ENCODE measurements at regions not wholly inside any gene's neighbourhood (a gene's known extent, or its start where the extent isn't known, plus 50 kb on each side); places are given as distances from the start of the nearest gene placed in this dataset.
"Not testable (repeated sequence)": the region's sequence is repeated elsewhere in the genome, so short reads cannot be mapped to it uniquely, and the experiment has no call there.

DNA sequence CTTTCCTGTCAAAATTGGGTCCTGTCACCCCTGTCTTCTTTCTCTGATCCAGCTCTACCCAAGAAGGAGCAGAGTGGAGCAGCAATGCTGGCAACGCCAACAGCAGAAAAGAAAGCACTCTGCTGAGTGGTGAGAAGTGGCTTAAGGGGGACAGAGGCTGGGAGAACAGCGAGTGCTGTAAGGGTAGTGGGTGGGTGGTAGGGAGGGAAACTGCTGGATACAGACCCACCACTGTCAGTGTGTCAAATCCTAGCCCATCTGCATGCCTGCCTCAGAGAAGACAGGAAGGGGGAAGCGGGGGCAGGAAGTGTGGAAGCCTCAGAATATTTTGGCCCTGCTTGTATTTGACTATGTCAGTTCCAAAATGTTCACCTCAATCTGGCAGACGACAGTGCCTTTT is 170.4 kb upstream of the MAST4 start:
- DNase-seq, result no peak

DNA sequence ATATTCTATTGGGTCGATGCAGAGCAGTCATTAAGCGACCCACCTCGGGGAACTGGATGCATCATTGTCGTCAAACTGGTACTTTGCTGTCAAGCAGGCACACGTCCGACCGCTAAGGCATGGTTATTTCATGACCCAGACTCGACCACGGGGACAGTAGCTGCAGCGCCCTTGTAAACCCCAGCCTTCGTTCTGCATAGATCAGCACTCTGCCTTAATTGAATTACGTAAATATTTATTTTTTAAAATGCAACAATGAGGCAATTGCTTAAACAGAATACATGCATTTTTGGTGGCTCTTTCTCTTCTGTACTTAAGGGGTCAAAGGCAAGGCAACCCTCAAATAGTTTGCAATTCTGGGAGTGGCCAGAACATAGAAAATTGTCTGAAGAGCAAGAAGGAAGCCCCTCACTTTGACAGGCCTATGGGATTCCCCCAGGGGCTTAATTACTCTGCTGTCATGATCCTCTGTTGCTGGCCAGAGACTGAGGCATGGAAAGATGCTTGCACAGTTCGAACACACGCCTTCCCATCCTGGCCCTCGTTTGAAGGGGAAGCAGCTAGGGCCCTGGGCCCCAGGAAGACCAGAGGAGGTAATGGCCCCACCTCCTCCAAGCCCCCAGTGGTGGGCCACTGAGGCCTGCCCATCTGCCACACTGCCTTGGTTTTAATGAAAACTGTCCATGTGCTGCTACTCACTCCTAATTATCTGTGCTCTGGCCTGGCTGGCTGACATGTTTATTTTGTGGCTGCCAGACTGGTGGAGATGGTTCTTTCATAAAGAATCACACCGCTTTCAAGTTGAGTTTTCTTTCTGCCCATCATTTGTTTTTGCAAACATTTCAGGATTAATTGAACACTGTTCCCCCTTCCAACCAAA is 169.7 kb upstream of the MAST4 start:
- DNase-seq, result no peak

DNA sequence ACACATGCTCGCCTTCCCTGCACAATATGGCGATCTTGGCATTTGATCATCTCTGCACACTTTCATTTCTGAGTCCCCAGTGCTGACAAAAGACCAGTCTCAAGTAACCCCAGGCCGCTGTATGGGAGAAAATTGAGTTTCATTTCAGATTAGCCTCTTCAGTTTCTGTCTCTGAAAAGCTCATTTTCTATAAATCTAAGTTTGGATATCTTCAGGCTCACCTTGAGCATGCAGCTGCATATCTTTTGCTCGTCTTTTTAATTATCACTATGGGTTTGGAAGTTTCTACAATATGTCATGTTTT is 169.1 kb upstream of the MAST4 start:
- DNase-seq, result no peak

DNA sequence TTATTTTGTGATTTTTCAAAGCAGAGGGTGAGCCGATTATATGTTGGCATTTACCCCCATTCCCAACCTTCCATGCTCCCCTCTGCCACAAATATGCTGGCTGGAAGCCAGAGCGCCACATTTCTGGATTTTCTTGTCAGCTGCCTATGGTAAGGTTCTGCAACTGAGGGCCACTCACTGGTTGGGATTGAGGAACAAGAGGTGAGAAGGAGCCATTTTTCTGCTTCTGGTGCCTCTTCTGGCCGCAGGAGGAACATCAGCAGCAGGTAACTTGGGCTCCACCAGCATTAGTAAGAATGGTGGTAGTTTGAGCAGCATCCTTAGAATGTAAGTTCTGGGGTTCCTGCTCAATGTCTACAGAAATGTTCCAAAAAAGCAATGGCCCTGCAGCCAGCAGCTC is 159.5 kb upstream of the MAST4 start:
- DNase-seq, result no peak

DNA sequence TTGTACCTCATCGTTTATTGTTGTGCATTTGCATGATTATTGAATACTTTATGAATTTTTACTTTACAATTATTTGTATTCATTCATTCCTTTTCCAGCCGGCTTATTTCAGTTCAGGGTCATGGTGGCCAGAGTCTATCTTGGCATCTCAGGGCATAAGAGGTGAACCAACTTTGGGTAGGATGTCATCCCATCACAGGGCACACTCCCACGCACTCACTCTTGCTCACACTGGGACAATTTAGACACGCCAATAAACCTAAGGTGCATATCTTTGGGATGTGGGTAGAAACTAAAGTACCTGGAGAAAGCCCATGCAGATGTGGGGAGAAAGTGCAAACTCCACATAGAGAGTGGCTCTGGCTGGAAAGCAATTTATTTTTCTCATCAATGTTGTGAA is 158.1 kb upstream of the MAST4 start:
- no peak for DNase-seq

DNA sequence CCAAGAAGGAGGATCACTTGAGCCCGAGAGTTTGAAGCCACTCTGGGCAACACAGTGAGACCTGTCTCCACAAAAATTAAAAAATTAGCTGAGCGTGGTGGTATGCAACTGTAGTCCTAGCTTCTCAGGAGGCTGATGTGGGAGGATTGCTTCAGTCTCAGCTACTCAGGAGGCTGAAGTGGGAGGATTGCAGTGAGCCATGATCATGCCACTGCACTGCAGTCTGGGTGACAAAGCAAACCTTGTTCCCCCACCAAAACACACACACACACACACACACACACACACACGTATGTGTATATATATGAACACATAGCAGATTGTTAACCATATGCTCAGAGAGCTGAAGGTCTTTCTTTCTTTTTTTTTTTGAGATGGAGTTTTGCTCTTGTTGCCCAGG is 157.5 kb upstream of the MAST4 start:
- DNase-seq, result no peak

DNA sequence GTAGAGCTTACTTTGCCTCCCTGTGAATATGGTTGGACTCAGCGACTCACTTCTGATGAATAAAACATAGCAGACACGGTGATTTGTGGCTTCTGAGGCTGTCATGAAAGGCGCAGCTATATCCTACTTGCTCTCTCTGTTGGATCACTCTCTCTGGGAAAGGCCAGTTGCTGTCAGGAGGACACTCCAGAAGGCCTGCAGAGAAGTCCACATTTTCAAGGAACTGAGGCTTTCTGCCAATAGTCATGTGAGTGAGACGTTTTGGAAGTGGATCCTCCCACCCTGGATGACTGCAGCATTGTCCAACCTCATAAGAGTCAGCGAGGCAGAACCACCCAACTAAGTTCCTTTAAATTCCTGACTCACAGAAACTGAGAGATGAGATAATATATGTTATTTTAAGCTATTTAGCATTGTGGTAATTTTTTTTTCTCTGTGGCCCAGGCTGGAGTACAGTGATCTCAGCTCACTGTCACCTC is 156.0 kb upstream of the MAST4 start:
- DNase-seq, result peak; percentile 20

DNA sequence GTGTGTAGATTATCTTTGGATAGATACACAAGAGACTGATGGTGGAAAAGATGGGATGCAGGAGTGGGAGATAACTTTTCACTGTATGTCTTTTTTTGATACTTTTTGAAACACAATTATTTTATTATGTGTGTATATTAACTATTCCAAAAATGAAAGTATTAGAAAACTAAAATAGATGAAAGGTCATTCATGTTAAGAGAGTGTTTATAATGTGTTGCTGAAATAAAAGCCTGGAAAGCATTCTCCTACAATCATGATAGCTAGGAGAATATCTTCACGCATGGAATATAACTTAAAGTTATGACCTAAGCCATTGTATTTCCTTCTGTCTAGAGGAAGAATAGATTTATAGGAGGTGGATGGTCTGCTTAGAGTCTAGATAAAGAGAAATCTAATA is 154.8 kb upstream of the MAST4 start:
- no peak for DNase-seq

GRCh38 chr5:66442951-66443445 is 153.2 kb upstream of the MAST4 start:
- no peak for DNase-seq

DNA sequence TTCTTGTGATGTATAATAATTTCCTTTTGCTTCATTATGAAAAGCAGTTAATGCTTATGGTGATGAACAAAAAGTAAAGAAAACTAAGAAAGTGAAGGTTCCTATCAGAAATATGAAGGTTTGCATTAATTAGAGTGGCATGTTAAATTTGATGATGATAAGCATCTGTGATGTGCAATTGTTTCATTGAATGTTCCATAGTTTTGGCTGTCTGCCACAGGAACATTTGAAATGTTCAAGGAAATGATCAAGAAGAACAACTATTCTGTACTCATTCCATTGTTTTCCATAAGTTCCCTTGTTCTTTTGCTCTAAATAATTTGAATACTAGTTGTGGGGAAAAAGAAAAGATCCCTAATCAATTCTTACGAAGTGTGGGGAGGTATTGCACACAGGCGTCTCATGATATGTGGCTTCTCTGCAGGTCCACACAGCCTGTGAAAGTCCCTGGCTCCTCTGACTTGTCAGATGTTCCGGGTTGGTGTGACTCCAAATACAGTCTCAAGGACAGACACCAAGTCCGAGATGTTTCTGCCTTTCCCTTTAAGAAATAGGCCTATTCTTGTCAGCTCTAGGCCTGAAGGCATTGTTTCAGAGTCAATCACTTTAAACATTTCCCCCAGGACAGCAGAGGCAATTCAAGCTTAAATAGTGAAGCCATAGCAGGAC is 152.6 kb upstream of the MAST4 start:
- no peak for DNase-seq

DNA sequence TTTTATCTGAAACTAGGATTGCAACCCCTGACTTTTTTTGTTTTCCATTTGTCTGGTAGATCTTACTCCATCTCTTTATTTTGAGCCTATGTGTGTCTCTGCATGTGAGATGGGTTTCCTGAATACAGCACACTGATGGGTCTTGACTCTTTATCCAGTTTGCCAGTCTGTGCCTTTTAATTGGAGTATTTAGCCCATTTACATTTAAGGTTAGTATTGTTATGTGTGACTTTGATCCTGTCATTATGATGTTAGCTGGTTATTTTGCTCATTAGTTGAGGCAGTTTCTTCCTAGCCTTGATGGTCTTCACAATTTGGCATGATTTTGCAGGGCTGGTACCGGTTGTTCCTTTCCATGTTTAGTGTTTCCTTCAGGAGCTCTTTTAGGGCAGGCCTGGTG is 148.1 kb upstream of the MAST4 start:
- not testable (repeated sequence) for DNase-seq

DNA sequence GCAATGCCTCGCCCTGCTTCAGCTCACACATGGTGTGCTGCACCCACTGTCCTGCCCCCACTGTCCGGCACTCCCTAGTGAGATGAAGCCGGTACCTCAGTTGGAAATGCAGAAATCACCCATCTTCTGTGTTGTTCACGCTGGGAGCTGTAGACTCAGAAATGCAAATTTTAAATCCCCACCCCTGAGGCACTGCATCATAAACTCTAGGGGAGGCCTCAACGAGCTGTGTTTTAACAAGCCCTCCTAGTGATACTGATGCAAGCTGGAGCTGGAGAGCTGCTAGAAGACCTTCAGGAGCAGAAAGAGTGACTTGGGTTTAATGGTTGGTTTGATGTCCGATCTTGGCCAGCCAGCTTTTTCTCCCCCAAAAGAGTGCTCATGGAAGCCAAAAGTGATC is 146.0 kb upstream of the MAST4 start:
- no peak for DNase-seq

GRCh38 chr5:66450988-66451387 is 145.2 kb upstream of the MAST4 start:
- DNase-seq, result no peak

GRCh38 chr5:66452109-66452508 is 144.1 kb upstream of the MAST4 start:
- DNase-seq, result no peak

DNA sequence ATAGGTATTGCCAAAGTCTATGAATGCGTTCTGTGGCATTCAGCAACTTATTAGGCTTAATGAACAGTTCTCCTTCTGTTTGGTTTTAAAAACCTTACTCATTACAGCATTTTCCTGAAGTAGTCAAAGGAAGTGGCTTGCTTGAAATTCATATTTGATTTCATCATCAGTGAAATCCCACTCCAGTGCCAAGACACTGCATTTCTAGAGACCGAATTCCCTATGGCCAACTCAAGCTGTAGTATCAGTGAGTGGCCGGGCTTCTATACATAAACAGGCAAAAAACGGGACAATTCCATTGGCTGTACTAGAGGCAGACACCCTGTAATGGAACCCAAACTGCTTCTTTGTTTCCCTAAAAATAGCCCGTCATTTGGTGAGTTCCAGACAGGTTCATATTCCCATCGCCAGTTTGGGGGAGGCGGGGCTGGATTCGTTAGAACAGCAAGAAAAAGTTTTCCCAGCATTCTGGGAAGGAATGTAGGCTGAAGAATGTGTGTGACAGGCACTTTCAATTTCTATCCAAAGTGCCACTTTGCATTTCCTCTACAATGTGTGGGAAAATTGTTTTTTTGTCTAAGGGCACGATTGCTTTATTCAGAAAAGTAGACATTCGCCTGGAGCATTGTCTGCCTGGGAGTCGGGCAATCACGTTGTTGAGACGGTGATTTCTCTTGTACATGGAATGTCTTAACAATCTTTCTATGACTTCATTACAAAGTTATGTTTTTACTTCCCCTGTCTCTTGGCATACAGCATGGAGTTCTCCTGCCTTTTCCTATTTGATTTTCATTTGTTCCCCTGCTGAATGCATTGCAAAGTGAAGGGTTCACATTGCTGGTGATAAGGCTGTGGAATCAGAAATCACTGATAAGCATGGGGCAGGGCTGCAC is 141.8 kb upstream of the MAST4 start:
- DNase-seq, result no peak

GRCh38 chr5:66459728-66460127 is 136.5 kb upstream of the MAST4 start:
- DNase-seq, result no peak

GRCh38 chr5:66467564-66467963 is 128.6 kb upstream of the MAST4 start:
- DNase-seq, result no peak

DNA sequence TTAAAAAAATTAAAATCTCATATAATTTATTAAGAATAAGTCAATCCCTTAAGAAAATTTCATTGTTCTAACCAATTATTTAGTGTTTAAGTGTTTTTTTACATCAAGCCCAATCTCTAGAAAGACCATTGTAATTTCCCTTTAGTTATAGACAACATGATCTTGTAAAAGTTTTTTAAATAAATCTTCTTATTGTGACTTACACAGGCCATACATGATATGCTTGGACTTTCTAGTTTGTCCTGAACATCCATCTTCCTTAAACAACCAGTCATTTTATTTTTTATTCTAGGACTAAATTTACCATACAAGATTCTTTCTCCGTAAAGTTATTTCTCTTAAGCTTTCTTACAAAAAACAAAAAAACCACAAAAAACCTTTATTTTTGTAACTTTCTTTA is 126.5 kb upstream of the MAST4 start:
- DNase-seq, result no peak

GRCh38 chr5:66472010-66472409 is 124.2 kb upstream of the MAST4 start:
- no peak for DNase-seq

DNA sequence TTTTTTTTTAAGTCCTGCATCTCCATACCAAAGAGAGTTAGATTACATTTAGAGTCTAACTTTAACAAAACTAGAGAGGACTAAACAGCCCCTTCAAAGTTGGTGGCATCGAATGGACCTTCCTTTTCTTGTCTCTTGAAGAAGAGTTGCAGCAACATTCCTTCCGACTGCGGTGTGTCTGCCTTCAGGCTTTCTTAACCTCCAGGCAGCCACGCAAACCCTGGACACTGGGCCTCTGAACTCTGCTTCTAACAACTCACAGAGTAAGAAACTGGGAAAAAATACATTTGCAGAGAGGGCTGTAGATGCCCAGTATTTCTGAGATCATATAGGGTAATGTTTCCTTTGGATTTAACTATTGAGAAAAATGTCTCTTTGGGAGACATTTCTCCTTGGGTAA is 120.5 kb upstream of the MAST4 start:
- DNase-seq, result no peak

DNA sequence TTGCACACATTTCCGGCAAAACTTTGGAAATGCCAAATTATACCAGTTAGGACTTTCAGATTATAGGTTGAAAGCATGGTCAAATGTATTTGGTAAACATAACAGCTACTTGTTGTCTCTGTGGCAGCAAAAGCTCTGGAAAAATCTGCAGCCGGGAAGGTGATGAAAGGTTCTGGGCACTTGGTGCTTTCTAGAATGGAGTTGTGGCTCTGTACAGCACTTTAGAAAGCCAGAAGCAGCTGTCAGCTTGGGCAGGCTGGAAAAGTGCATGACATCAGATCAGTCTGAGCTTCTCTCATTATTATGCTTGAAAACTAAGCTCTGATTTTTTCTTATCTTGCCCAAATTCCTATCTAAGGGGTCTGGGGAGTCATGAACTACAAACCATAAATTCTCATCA is 118.6 kb upstream of the MAST4 start:
- no peak for DNase-seq

GRCh38 chr5:66494437-66494836 is 101.8 kb upstream of the MAST4 start:
- DNase-seq, result no peak

GRCh38 chr5:66498791-66499207 is 97.4 kb upstream of the MAST4 start:
- DNase-seq, result no peak

Data from stimulated activated CD4-positive, alpha-beta T cell treated with anti-CD3 and anti-CD28 coated beads, Interleukin-4, amount 100 ng/mL, for 24 hours (primary cell).